Keratinocyte (primary cell): ENCODE measurements at regions not wholly inside any gene's neighbourhood (a gene's known extent, or its start where the extent isn't known, plus 50 kb on each side); places are given as distances from the start of the nearest gene placed in this dataset.

Source experiments
- DNase-seq: peaks from one replicate; pipeline ENCODE4 v3.0.0-alpha.2; 2011; ENCODE audit warnings: low read depth, missing footprints, low spot score
- FAIRE-seq: peaks from 2 replicates; lab custom pipeline; 2011; peaks lifted over from hg19 to GRCh38; lab: Jason Lieb, UNC
- H2AFZ ChIP-seq: 2 replicates; pipeline ENCODE4 v1.6.0; 2012; ENCODE audit warnings: low read length, control low read depth, inconsistent platforms; ENCODE audit not compliant: control insufficient read depth
- H3K27ac ChIP-seq: 2 replicates; pipeline ENCODE4 v1.5.1; 2011; ENCODE audit warnings: low read length; ENCODE audit not compliant: control insufficient read depth, insufficient read depth
- H3K27me3 ChIP-seq: 3 replicates; pipeline ENCODE4 v1.6.0; 2011; ENCODE audit warnings: low read length; ENCODE audit not compliant: control insufficient read depth, insufficient read depth; ENCODE audit errors: extremely low read depth
- H3K36me3 ChIP-seq, 2 experiments: 2 replicates in 1 of 2; 3 replicates in 1 of 2; pipeline ENCODE4 v1.5.1; 2011; ENCODE audit warnings: low read length in 2 of 2, mild to moderate bottlenecking in 1 of 2; ENCODE audit not compliant: control insufficient read depth in 2 of 2, insufficient read depth in 2 of 2; ENCODE audit errors: extremely low read depth in 1 of 2
- H3K4me1 ChIP-seq: 3 replicates; pipeline ENCODE4 v1.5.1; 2011; ENCODE audit warnings: low read length; ENCODE audit not compliant: control insufficient read depth, insufficient read depth; ENCODE audit errors: extremely low read depth
- H3K4me2 ChIP-seq: 3 replicates; pipeline ENCODE4 v1.6.0; 2011; ENCODE audit warnings: low read depth, low read length; ENCODE audit not compliant: control insufficient read depth, insufficient read depth; ENCODE audit errors: extremely low read depth
- H3K4me3 ChIP-seq, 3 experiments: fragments of 200-600 bp in 1 of 3; sonication (generic) in 1 of 3; 2 replicates in 2 of 3; 3 replicates in 1 of 3; pipeline ENCODE4 v1.5.1; 2011 to 2016; ENCODE audit warnings: low read length in 3 of 3, mild to moderate bottlenecking in 3 of 3, control low read depth in 2 of 3, inconsistent platforms in 1 of 3, low read depth in 1 of 3, mixed read lengths in 1 of 3, mixed run types in 1 of 3, moderate library complexity in 1 of 3; ENCODE audit not compliant: control insufficient read depth in 2 of 3, insufficient read depth in 2 of 3; ENCODE audit errors: extremely low read depth in 1 of 3
- H3K79me2 ChIP-seq: 2 replicates; pipeline ENCODE4 v1.6.0; 2012; ENCODE audit warnings: low read length; ENCODE audit not compliant: control insufficient read depth, insufficient read depth
- H3K9ac ChIP-seq: 3 replicates; pipeline ENCODE4 v1.6.0; 2011; ENCODE audit warnings: low read length; ENCODE audit not compliant: control insufficient read depth, insufficient read depth; ENCODE audit errors: extremely low read depth
- H3K9me1 ChIP-seq: 3 replicates; pipeline ENCODE4 v1.6.0; 2011; ENCODE audit warnings: low read length; ENCODE audit not compliant: control insufficient read depth, insufficient read depth; ENCODE audit errors: extremely low read depth
- H3K9me3 ChIP-seq: 2 replicates; pipeline ENCODE4 v1.5.1; 2012; ENCODE audit warnings: low read depth, low read length; ENCODE audit not compliant: control insufficient read depth
- H4K20me1 ChIP-seq: 3 replicates; pipeline ENCODE4 v1.6.0; 2011; ENCODE audit warnings: low read length; ENCODE audit not compliant: control insufficient read depth, insufficient read depth; ENCODE audit errors: extremely low read depth
- CTCF ChIP-seq, 3 experiments: IDR thresholded peaks in 1 of 3; conservative IDR thresholded peaks in 1 of 3; optimal IDR thresholded peaks in 1 of 3; 2 replicates in 2 of 3; 3 replicates in 1 of 3; pipeline versions ENCODE3 to v1.5.1; 2011; ENCODE audit warnings: low read length in 3 of 3, mild to moderate bottlenecking in 3 of 3, moderate library complexity in 2 of 3, control low read depth in 1 of 3, inconsistent platforms in 1 of 3; ENCODE audit not compliant: insufficient read depth in 2 of 3; ENCODE audit errors: extremely low read depth in 1 of 3
- EZH2 ChIP-seq: IDR thresholded peaks from one replicate; pipeline ENCODE4 v1.6.1; 2012; ENCODE audit warnings: inconsistent platforms, mild to moderate bottlenecking, low read length, moderate library complexity
- dilution Hi-C: fragments of 300-500 bp; cut with MboI; formaldehyde crosslinking; loops from one replicate; pipeline ENCODE4 v1.7.0; 2020; ENCODE audit warnings: low sequenced_read_pairs; ENCODE audit not compliant: extremely low pct_ligation_motif_present

- H4K20me1 ChIP-seq, result no peaks in the 10 kb centered on the region
- dilution Hi-C loops, result no loop called here
- H3K9ac ChIP-seq, result no peak overlapping the region
- no peak overlapping the region for H3K27ac ChIP-seq
- H3K36me3 ChIP-seq, result no peaks in the 10 kb centered on the region
- H3K27me3 ChIP-seq, result no peaks in the 10 kb centered on the region
- no peak overlapping the region for H2AFZ ChIP-seq
- TF ChIP-seq CTCF (optimal IDR thresholded peaks at IDR 0.05 in 1 of 3, IDR thresholded peaks at IDR 0.05 in 1 of 3, conservative IDR thresholded peaks at IDR 0.05 in 1 of 3; ENCODE audit: extremely low read depth in 1 of 3, insufficient read depth in 2 of 3, low read length in 3 of 3) (no peak), EZH2 (no peak)
- H3K4me1 ChIP-seq, result no peaks in the 10 kb centered on the region
- no peak overlapping the region for H3K4me3 ChIP-seq
- H3K4me2 ChIP-seq, result no peak overlapping the region
- FAIRE-seq (no peak), DNase-seq (no peak)
- no peaks in the 10 kb centered on the region for H3K9me3 ChIP-seq
- no peaks in the 10 kb centered on the region for H3K79me2 ChIP-seq
- no peaks in the 10 kb centered on the region for H3K9me1 ChIP-seq
These were observed 105.8 kb upstream of the ASCC3 start for GRCh38 chr6:100986921-100987320.

- FAIRE-seq (no peak), DNase-seq (no peak)
- H3K4me1 ChIP-seq, result no peaks in the 10 kb centered on the region
- no peak for TF ChIP-seq EZH2
- no peak for TF ChIP-seq CTCF (optimal IDR thresholded peaks at IDR 0.05 in 1 of 3, IDR thresholded peaks at IDR 0.05 in 1 of 3, conservative IDR thresholded peaks at IDR 0.05 in 1 of 3; ENCODE audit: extremely low read depth in 1 of 3, insufficient read depth in 2 of 3, low read length in 3 of 3)
- no peaks in the 10 kb centered on the region for H4K20me1 ChIP-seq
- no peak overlapping the region for H3K9ac ChIP-seq
- H3K4me2 ChIP-seq, result no peak overlapping the region
- no peaks in the 10 kb centered on the region for H3K9me1 ChIP-seq
- H3K27me3 ChIP-seq, result no peaks in the 10 kb centered on the region
- H3K27ac ChIP-seq, result no peak overlapping the region
- no peaks in the 10 kb centered on the region for H3K9me3 ChIP-seq
- no peaks in the 10 kb centered on the region for H3K79me2 ChIP-seq
- no peak overlapping the region for H3K4me3 ChIP-seq
- no peaks in the 10 kb centered on the region for H3K36me3 ChIP-seq
- dilution Hi-C loops, result no loop called here
- H2AFZ ChIP-seq, result no peak overlapping the region
These were observed 106.4 kb upstream of the ASCC3 start for GRCh38 chr6:100987556-100987955.
